SK-N-SH treated with all-trans-retinoic acid at 6 μM for 48 hours (cell line): ENCODE measurements at regions not wholly inside any gene's neighbourhood (a gene's known extent, or its start where the extent isn't known, plus 50 kb on each side); places are given as distances from the start of the nearest gene placed in this dataset.
"Not testable (repeated sequence)": the region's sequence is repeated elsewhere in the genome, so short reads cannot be mapped to it uniquely, and the experiment has no call there.

ENCODE experiments used
- ATAC-seq: fragments of 200-7000 bp; cut with Tn5 transposase; 3 replicates; pipeline ENCODE4 v1.9.1; 2020; ENCODE audit warnings: mild to moderate bottlenecking, moderate library complexity
- ARNTL ChIP-seq: fragments of 450-650 bp; formaldehyde crosslinking; IDR thresholded peaks from 2 replicates; pipeline ENCODE4 v1.5.0; 2020; ENCODE audit warnings: low read depth, mild to moderate bottlenecking, moderate library complexity, borderline replicate concordance
- CSDC2 ChIP-seq: fragments of 250-450 bp; sonication (Bioruptor Pico); IDR thresholded peaks from 2 replicates; pipeline ENCODE4 v1.5.0; 2020; ENCODE audit warnings: mild to moderate bottlenecking, moderate library complexity
- ESRRG ChIP-seq: fragments of 250-450 bp; sonication (Bioruptor Pico); IDR thresholded peaks from 2 replicates; pipeline ENCODE4 v1.6.1; 2021; ENCODE audit warnings: mild to moderate bottlenecking
- GLIS3 ChIP-seq: fragments of 250-450 bp; sonication (Bioruptor Pico); IDR thresholded peaks from 2 replicates; pipeline ENCODE4 v1.5.0; 2020; ENCODE audit warnings: mild to moderate bottlenecking, moderate library complexity
- ISL1 ChIP-seq: fragments of 250-450 bp; sonication (Bioruptor Pico); IDR thresholded peaks from 2 replicates; pipeline ENCODE4 v2.1.2; 2022; ENCODE audit warnings: mild to moderate bottlenecking, moderate library complexity
- OSR1 ChIP-seq: fragments of 250-450 bp; sonication (Bioruptor Pico); IDR thresholded peaks from 2 replicates; pipeline ENCODE4 v1.8.0; 2022; ENCODE audit warnings: moderate library complexity, mild to moderate bottlenecking, inconsistent platforms
- POU6F1 ChIP-seq: fragments of 250-450 bp; sonication (Bioruptor Pico); IDR thresholded peaks from 2 replicates; pipeline ENCODE4 v1.8.0; 2021; ENCODE audit warnings: low read depth, mild to moderate bottlenecking, moderate library complexity, borderline replicate concordance
- PPARA ChIP-seq: fragments of 250-450 bp; sonication (Bioruptor Pico); IDR thresholded peaks from 2 replicates; pipeline ENCODE4 v1.5.0; 2020; ENCODE audit warnings: mild to moderate bottlenecking, borderline replicate concordance
- RARB ChIP-seq: fragments of 250-450 bp; sonication (Bioruptor Pico); IDR thresholded peaks from 2 replicates; pipeline ENCODE4 v1.8.0; 2021; ENCODE audit warnings: mild to moderate bottlenecking, moderate library complexity
- SNAI2 ChIP-seq: fragments of 250-450 bp; sonication (Bioruptor Pico); IDR thresholded peaks from 2 replicates; pipeline ENCODE4 v1.5.0; 2020; ENCODE audit warnings: mild to moderate bottlenecking, moderate library complexity
- TCF4 ChIP-seq: fragments of 250-450 bp; sonication (Bioruptor Pico); IDR thresholded peaks from 2 replicates; pipeline ENCODE4 v1.8.0; 2021; ENCODE audit warnings: mild to moderate bottlenecking, moderate library complexity, borderline replicate concordance
- TOX ChIP-seq: fragments of 250-450 bp; sonication (Bioruptor Pico); IDR thresholded peaks from 2 replicates; pipeline ENCODE4 v1.8.0; 2021; ENCODE audit warnings: mild to moderate bottlenecking, moderate library complexity, borderline replicate concordance
- TSHZ2 ChIP-seq: fragments of 250-450 bp; sonication (Bioruptor Pico); IDR thresholded peaks from 2 replicates; pipeline ENCODE4 v1.5.0; 2020; ENCODE audit warnings: mild to moderate bottlenecking, moderate library complexity
- ZC3H10 ChIP-seq: fragments of 250-450 bp; sonication (Bioruptor Pico); IDR thresholded peaks from 2 replicates; pipeline ENCODE4 v1.5.1; 2021; ENCODE audit warnings: mild to moderate bottlenecking, moderate library complexity
- ZFP3 ChIP-seq: fragments of 250-450 bp; sonication (Bioruptor Pico); IDR thresholded peaks from 2 replicates; pipeline ENCODE4 v1.5.0; 2020; ENCODE audit warnings: mild to moderate bottlenecking, moderate library complexity
- ZFP30 ChIP-seq: fragments of 450-650 bp; formaldehyde crosslinking; IDR thresholded peaks from 2 replicates; pipeline ENCODE4 v1.5.0; 2022; ENCODE audit warnings: mild to moderate bottlenecking, moderate library complexity
- ZNF565 ChIP-seq: fragments of 450-650 bp; formaldehyde crosslinking; conservative IDR thresholded peaks from 2 replicates; pipeline ENCODE4 v1.5.0; 2020; ENCODE audit warnings: low read depth, mild to moderate bottlenecking, moderate library complexity
- ZNF70 ChIP-seq: fragments of 450-650 bp; formaldehyde crosslinking; IDR thresholded peaks from 2 replicates; pipeline ENCODE4 v1.5.0; 2020; ENCODE audit warnings: mild to moderate bottlenecking, moderate library complexity
- ZNF8 ChIP-seq: fragments of 450-650 bp; formaldehyde crosslinking; IDR thresholded peaks from 2 replicates; pipeline ENCODE4 v1.5.0; 2020; ENCODE audit warnings: mild to moderate bottlenecking, moderate library complexity
- TF ChIP-seq, protein P1 (sequence below): fragments of 250-450 bp; sonication (Bioruptor Pico); IDR thresholded peaks from 2 replicates; pipeline ENCODE4 v1.8.0; 2020; ENCODE audit warnings: mild to moderate bottlenecking, moderate library complexity, borderline replicate concordance
- TF ChIP-seq, protein P2 (sequence below): fragments of 250-450 bp; sonication (Bioruptor Pico); IDR thresholded peaks from 2 replicates; pipeline ENCODE4 v1.5.1; 2021; ENCODE audit warnings: mild to moderate bottlenecking, moderate library complexity
- TF ChIP-seq, protein P3 (sequence below): fragments of 250-450 bp; sonication (Bioruptor Pico); IDR thresholded peaks from 2 replicates; pipeline ENCODE4 v1.5.1; 2020; ENCODE audit warnings: low read depth, mild to moderate bottlenecking, moderate library complexity

GRCh38 chr6:151692216-151692615, 115.3 kb upstream of the ESR1 start:
- ATAC-seq = no peak
- no peak for TF ChIP-seq SNAI2 (CRISPR knock-in tag)
- TF ChIP-seq ZNF8 (CRISPR knock-in tag) = no peak
- no peak for TF ChIP-seq ESRRG (CRISPR knock-in tag)
- no peak for TF ChIP-seq ZNF70 (CRISPR knock-in tag)
- TF ChIP-seq ISL1 = no peak
- TF ChIP-seq, protein P1, sequence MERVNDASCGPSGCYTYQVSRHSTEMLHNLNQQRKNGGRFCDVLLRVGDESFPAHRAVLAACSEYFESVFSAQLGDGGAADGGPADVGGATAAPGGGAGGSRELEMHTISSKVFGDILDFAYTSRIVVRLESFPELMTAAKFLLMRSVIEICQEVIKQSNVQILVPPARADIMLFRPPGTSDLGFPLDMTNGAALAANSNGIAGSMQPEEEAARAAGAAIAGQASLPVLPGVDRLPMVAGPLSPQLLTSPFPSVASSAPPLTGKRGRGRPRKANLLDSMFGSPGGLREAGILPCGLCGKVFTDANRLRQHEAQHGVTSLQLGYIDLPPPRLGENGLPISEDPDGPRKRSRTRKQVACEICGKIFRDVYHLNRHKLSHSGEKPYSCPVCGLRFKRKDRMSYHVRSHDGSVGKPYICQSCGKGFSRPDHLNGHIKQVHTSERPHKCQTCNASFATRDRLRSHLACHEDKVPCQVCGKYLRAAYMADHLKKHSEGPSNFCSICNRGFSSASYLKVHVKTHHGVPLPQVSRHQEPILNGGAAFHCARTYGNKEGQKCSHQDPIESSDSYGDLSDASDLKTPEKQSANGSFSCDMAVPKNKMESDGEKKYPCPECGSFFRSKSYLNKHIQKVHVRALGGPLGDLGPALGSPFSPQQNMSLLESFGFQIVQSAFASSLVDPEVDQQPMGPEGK (CRISPR knock-in tag) = no peak
- TF ChIP-seq TSHZ2 (CRISPR knock-in tag) = no peak
- TF ChIP-seq ZFP30 (CRISPR knock-in tag) = no peak
- TF ChIP-seq ZC3H10 = no peak
- TF ChIP-seq ARNTL = no peak
- no peak for TF ChIP-seq RARB (CRISPR knock-in tag)
- no peak for TF ChIP-seq PPARA (CRISPR knock-in tag)
- TF ChIP-seq OSR1 (CRISPR knock-in tag) = no peak
- TF ChIP-seq, protein P2, sequence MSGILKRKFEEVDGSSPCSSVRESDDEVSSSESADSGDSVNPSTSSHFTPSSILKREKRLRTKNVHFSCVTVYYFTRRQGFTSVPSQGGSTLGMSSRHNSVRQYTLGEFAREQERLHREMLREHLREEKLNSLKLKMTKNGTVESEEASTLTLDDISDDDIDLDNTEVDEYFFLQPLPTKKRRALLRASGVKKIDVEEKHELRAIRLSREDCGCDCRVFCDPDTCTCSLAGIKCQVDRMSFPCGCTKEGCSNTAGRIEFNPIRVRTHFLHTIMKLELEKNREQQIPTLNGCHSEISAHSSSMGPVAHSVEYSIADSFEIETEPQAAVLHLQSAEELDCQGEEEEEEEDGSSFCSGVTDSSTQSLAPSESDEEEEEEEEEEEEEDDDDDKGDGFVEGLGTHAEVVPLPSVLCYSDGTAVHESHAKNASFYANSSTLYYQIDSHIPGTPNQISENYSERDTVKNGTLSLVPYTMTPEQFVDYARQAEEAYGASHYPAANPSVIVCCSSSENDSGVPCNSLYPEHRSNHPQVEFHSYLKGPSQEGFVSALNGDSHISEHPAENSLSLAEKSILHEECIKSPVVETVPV (CRISPR knock-in tag) = no peak
- TF ChIP-seq CSDC2 (CRISPR knock-in tag) = no peak
- TF ChIP-seq, protein P3, sequence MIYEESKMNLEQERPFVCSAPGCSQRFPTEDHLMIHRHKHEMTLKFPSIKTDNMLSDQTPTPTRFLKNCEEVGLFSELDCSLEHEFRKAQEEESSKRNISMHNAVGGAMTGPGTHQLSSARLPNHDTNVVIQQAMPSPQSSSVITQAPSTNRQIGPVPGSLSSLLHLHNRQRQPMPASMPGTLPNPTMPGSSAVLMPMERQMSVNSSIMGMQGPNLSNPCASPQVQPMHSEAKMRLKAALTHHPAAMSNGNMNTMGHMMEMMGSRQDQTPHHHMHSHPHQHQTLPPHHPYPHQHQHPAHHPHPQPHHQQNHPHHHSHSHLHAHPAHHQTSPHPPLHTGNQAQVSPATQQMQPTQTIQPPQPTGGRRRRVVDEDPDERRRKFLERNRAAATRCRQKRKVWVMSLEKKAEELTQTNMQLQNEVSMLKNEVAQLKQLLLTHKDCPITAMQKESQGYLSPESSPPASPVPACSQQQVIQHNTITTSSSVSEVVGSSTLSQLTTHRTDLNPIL (CRISPR knock-in tag) = no peak

DNA sequence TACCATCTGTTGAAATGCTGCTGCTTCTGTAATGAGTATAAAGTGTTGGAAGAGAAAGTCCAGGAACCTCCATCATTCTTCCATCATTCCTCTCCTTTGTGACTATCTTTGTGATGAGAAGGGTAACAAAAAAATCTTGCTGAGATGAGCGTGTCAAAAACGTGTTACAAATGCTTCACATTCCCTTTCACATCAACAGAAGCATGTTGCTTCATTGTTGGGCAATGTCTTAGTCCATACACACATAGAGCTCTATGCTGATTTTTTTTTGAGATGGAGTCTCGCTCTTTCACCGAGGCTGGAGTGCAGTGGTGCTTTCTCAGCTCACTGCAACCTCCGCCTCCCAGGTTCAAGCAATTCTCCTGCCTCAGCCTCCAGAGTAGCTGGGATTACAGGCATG, 114.1 kb upstream of the ESR1 start:
- no peak for TF ChIP-seq ZC3H10
- TF ChIP-seq RARB (CRISPR knock-in tag) = no peak
- no peak for TF ChIP-seq ESRRG (CRISPR knock-in tag)
- no peak for TF ChIP-seq TOX (CRISPR knock-in tag)
- TF ChIP-seq TCF4 = no peak
- no peak for TF ChIP-seq OSR1 (CRISPR knock-in tag)
- ATAC-seq = no peak

DNA sequence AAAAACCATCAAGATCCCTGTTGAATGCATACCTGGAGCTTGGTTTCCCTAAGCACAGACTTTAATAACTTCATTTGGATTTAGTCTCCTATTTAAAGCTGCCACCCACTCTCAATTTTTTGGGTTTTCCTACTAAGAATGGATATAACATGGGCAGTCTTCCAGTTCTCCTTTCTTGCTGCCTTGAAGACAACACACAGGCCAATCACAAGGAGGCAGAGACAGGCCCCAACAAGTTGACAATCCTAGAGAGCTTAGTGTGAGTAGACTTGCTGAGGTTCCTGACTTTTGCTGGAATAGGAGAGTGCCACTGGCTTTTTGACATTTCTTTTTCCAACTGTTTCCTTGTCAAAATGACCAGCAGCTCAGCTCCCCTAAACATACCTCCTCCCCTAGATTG, 112.3 kb upstream of the ESR1 start:
- no peak for ATAC-seq
- TF ChIP-seq GLIS3 (CRISPR knock-in tag) = no peak
- TF ChIP-seq ZC3H10 = no peak
- no peak for TF ChIP-seq CSDC2 (CRISPR knock-in tag)
- TF ChIP-seq ZFP30 (CRISPR knock-in tag) = no peak
- TF ChIP-seq ARNTL = no peak
- TF ChIP-seq, protein P1 (CRISPR knock-in tag) = no peak
- no peak for TF ChIP-seq TOX (CRISPR knock-in tag)
- TF ChIP-seq, protein P2 (CRISPR knock-in tag) = no peak
- no peak for TF ChIP-seq ZFP3 (CRISPR knock-in tag)
- TF ChIP-seq ZNF8 (CRISPR knock-in tag) = no peak
- TF ChIP-seq ZNF565 (CRISPR knock-in tag) = no peak
- TF ChIP-seq, protein P3 (CRISPR knock-in tag) = no peak
- TF ChIP-seq ESRRG (CRISPR knock-in tag) = no peak
- no peak for TF ChIP-seq ISL1
- no peak for TF ChIP-seq SNAI2 (CRISPR knock-in tag)
- no peak for TF ChIP-seq OSR1 (CRISPR knock-in tag)
- no peak for TF ChIP-seq POU6F1 (CRISPR knock-in tag)
- TF ChIP-seq RARB (CRISPR knock-in tag) = no peak
- TF ChIP-seq, all 23 proteins: peak for 0

DNA sequence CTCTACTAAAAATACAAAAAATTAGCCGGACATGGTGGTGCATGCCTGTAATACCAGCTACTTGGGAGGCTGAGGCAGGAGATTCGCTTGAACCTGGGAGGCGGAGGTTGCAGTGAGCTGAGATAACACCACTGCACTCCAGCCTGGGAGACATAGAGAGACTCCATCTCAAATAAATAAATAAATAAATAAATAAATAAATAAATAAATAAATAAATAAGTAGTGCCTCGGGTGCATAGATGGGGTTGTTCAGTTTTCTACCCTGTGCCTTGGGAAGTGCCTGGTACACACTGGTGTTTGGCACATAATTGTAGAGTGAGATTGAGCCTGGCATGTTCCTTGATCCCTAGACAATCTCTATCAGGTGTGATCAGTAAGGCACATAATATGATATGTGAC, 111.2 kb upstream of the ESR1 start:
- ATAC-seq = not testable (repeated sequence)
